ENCODE measurements at regions not wholly inside any gene's neighbourhood (a gene's known extent, or its start where the extent isn't known, plus 50 kb on each side); places are given as distances from the start of the nearest gene placed in this dataset.
A peak's percentile ranks its signal among the peaks of the same experiment; 100 is the strongest.

DNA sequence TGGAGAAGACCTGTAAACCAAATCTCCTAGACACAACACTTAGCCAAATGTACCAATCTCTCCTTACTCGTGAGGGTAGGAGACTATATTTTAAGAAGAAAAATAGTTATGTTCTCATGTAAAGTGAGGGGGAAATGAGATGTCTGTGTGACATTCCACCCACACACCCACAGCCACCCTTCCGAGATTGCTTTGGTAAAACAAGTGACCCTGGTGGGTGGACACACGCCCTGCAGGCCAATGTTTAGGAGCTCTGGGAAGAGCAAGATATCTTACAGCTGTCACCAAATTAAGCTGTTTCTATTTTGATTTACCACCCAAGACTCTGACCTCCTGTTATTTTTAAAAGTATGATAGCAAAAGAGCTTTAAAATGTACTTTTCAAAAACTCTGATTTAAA is 147.2 kb upstream of the PFKP start:
- no peak overlapping the region for H3K27ac Mint-ChIP-seq
- peaks cover 2% of the 10 kb centered on the region for H3K27me3 Mint-ChIP-seq
- no peak for DNase-seq
- no peaks in the 10 kb centered on the region for H3K9me3 Mint-ChIP-seq
- H3K4me3 Mint-ChIP-seq = no peak overlapping the region
- peaks cover 3% of the 10 kb centered on the region for H3K4me1 Mint-ChIP-seq
- H3K36me3 Mint-ChIP-seq (ENCODE audit: low read depth) = no peaks in the 10 kb centered on the region
- POLR2A ChIA-PET = no interaction called here
- CTCF ChIA-PET = no interaction called here

DNA sequence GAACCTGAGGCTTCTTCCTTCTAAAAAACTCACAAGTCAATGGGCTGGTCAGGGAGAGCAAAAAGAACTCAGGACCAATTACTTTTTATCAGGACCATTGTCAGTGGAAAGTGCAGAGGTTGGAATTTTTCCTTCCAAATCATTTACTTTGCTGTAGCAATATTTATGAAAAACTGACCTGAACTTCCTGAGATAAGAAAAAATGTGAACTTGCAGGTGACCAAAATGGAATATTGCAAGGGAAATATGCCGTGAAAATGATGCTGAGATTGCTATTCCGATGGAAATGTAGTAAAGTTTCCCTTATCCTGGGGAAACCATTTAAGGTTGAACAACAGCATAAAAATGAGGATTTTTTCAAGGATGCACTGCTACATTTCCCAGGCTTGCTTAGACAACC is 148.3 kb upstream of the PFKP start:
- Mint-ChIP-seq H3K4me3 (no peak overlapping the region), H3K4me1 (peaks cover 3% of the 10 kb centered on the region), H3K27ac (no peak overlapping the region), H3K27me3 (peaks cover 2% of the 10 kb centered on the region), H3K36me3 (ENCODE audit: low read depth) (no peaks in the 10 kb centered on the region), H3K9me3 (no peaks in the 10 kb centered on the region)
- CTCF ChIA-PET = no interaction called here
- DNase-seq = no peak
- POLR2A ChIA-PET = no interaction called here

DNA sequence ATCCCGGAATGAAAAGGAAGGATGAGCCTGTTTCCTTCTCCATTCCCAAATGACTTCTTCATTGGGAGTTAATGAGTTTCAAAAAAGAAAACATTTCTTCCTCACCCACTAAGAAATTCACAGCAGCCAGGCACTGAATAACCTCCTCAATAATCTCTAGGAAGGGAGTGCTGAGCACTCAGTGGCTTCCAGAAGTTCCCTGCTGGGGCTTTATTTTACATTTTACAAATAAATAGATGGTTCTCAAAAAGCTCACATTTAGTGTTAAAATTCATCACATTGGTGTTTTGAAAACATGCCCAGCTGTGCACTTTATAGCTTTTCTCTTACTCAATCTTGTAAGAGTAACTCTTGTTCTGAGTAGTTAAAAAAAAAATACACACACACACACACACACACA is 148.9 kb upstream of the PFKP start:
- Mint-ChIP-seq H3K36me3 (ENCODE audit: low read depth) (no peaks in the 10 kb centered on the region), H3K9me3 (no peaks in the 10 kb centered on the region), H3K4me1 (peaks cover 3% of the 10 kb centered on the region), H3K4me3 (no peak overlapping the region), H3K27ac (no peak overlapping the region), H3K27me3 (peaks cover 2% of the 10 kb centered on the region)
- POLR2A ChIA-PET = interaction anchor here (0.5 kb wide), 1 partner anchor 97 kb away, joined by 3 read pairs; no protein-coding TSS in a partner anchor
- CTCF ChIA-PET = no interaction called here
- no peak for DNase-seq

DNA sequence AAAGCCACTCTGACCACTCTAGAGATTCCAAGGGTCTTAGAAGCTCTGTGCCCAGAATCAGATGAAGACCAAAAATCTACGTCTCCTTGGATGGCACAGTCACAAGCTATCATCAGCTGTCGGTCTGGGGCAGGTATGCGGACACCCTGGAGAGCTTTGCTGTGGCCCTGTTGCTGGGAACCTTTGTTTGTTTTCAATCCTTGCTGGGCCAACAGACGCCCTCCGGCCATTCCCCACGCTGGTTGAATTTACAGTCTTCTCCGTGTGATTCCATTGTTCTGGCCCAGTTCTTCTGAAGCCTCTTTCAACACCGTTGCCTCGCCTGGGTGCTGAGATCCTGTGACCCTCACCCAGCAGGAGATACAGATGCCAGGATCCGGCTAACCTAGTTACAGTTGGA is 149.4 kb upstream of the PFKP start:
- DNase-seq = no peak
- no peaks in the 10 kb centered on the region for H3K4me1 Mint-ChIP-seq
- H3K27ac Mint-ChIP-seq = no peak overlapping the region
- CTCF ChIA-PET = no interaction called here
- no peak overlapping the region for H3K4me3 Mint-ChIP-seq
- POLR2A ChIA-PET = interaction anchor here (0.5 kb wide), 1 partner anchor 96 kb away, joined by 3 read pairs; no protein-coding TSS in a partner anchor
- no peaks in the 10 kb centered on the region for H3K36me3 Mint-ChIP-seq (ENCODE audit: low read depth)
- no peaks in the 10 kb centered on the region for H3K9me3 Mint-ChIP-seq
- H3K27me3 Mint-ChIP-seq = peaks cover 2% of the 10 kb centered on the region

DNA sequence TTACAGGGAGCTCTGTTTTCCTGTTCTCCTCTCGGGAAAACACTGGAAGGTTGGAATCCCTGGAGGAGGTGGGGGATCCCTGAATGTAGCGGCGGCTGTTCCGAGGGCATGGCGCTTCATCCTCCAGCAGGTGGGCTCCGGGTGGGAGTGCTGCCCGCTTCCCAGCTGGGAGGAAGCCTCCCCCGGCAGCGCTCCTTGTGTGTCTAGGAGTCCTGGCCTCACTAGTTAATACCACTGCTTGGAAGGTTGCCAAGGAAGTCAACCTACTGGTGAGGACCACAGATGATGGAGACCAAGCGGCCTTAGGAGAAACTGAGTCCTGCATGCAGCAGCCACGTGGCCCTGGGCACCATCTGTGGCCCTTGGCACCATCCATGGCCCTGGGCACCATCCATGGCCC is 151.9 kb upstream of the PFKP start:
- CTCF ChIA-PET = no interaction called here

DNA sequence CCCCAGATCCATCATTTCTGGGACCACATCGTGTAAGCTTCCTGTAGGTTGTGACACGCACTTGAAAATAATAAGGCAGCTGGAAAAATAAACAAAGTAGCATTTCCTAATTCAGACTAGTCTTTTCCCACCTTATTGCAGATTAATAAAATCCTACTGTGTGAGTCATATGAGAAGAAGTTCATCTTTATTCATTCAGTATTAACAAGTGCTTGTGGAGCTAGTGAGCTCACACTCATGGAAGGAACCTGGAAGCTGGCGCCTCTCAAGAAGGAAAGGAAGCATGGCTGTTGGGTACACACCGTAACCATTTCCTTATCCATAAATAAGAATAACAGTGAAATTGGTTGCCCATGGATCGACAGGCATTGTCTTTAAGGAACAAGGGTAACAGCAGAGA is 152.6 kb upstream of the PFKP start:
- no peaks in the 10 kb centered on the region for H3K9me3 Mint-ChIP-seq

More for the DNA sequence above, 151.9 kb upstream of the PFKP start:
- peaks cover 3% of the 10 kb centered on the region for H3K4me1 Mint-ChIP-seq
- no peaks in the 10 kb centered on the region for H3K9me3 Mint-ChIP-seq
- no peak overlapping the region for H3K27ac Mint-ChIP-seq
- no peak for DNase-seq
- no peaks in the 10 kb centered on the region for H3K36me3 Mint-ChIP-seq (ENCODE audit: low read depth)
- POLR2A ChIA-PET = no interaction called here
- H3K27me3 Mint-ChIP-seq = peaks cover 2% of the 10 kb centered on the region
- H3K4me3 Mint-ChIP-seq = no peak overlapping the region

DNA sequence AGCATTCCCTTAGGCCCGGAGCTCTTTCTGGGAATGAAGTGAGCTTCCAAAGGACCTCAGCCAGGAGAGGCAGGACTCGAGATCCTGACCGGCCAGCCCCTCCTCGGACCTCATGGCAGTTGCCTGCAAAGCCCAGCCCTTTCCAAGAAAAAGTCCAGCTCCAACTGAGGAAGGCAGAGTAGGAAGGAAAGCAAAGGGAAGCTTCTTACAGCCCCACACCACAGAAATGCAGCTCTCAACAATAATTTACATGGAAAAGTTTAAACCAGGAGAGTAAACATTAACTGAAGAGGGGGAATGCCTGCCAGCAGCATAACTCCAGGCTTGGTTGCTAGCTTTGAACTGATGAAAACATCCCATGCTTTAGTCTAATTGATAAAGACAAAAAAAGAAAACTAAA is 153.9 kb upstream of the PFKP start:
- POLR2A ChIA-PET = no interaction called here
- H3K9me3 Mint-ChIP-seq = no peaks in the 10 kb centered on the region
- CTCF ChIA-PET = interaction anchor here (1.0 kb wide), 1 partner anchor 16 kb away, joined by 3 read pairs; no protein-coding TSS in a partner anchor
- peaks cover 19% of the 10 kb centered on the region for H3K4me1 Mint-ChIP-seq
- no peak for DNase-seq
- peaks cover 2% of the 10 kb centered on the region for H3K27me3 Mint-ChIP-seq
- no peak overlapping the region for H3K27ac Mint-ChIP-seq
- no peak overlapping the region for H3K4me3 Mint-ChIP-seq
- H3K36me3 Mint-ChIP-seq (ENCODE audit: low read depth) = no peaks in the 10 kb centered on the region

More for the DNA sequence above, 152.6 kb upstream of the PFKP start:
- Mint-ChIP-seq H3K36me3 (ENCODE audit: low read depth) (no peaks in the 10 kb centered on the region), H3K4me3 (no peak overlapping the region), H3K27me3 (peaks cover 2% of the 10 kb centered on the region), H3K4me1 (peaks cover 8% of the 10 kb centered on the region), H3K27ac (no peak overlapping the region)
- DNase-seq = no peak
- POLR2A ChIA-PET = no interaction called here
- CTCF ChIA-PET = no interaction called here

DNA sequence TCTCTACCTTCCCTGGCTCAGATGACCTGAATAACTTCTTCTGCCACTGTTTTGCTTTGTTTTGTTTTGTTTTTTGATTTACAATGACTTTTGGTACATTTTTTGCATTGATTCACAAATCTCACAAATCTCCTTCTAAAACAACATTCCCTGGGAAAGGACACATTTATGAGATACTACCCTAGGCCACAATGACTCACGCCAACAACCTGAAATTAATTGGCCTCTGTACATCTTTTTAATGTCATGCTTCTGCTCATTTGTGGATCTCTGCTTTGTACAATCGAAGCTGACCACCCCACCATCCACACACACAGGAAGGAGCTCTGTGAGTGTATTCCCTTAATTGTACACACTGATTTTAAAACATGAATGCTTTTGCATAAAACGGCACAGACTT is 156.7 kb upstream of the PFKP start:
- H3K9me3 Mint-ChIP-seq = no peaks in the 10 kb centered on the region
- H3K4me1 Mint-ChIP-seq = peaks cover 22% of the 10 kb centered on the region
- H3K27me3 Mint-ChIP-seq = peaks cover 2% of the 10 kb centered on the region
- H3K4me3 Mint-ChIP-seq = no peak overlapping the region
- CTCF ChIA-PET = no interaction called here
- no peaks in the 10 kb centered on the region for H3K36me3 Mint-ChIP-seq (ENCODE audit: low read depth)
- POLR2A ChIA-PET = no interaction called here
- no peak for DNase-seq
- H3K27ac Mint-ChIP-seq = no peak overlapping the region

DNA sequence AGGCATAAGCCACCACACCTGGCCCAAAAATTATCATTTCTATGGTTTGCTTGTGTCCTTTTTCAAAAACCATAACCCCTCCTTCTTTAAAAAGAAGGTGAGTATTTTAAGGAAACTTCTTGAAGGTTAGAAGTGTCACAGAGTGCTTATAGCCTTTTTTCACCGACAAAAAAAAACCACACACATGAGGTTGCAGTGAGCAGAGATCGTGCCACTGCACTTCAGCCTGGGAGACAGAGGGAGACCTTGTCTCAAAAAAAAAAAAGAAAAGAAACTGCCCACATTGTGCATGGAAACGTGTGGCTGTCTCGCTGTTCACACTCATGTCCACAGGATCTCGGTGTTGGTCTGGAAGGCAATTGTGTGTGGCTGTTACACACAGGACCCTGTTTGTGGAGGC is 157.4 kb upstream of the PFKP start:
- no peak overlapping the region for H3K4me3 Mint-ChIP-seq
- ChIA-PET POLR2A (no interaction called here), CTCF (no interaction called here)
- no peak for DNase-seq
- peaks cover 22% of the 10 kb centered on the region for H3K4me1 Mint-ChIP-seq
- H3K36me3 Mint-ChIP-seq (ENCODE audit: low read depth) = no peaks in the 10 kb centered on the region
- H3K9me3 Mint-ChIP-seq = no peaks in the 10 kb centered on the region
- H3K27ac Mint-ChIP-seq = no peak overlapping the region
- H3K27me3 Mint-ChIP-seq = peaks cover 2% of the 10 kb centered on the region

DNA sequence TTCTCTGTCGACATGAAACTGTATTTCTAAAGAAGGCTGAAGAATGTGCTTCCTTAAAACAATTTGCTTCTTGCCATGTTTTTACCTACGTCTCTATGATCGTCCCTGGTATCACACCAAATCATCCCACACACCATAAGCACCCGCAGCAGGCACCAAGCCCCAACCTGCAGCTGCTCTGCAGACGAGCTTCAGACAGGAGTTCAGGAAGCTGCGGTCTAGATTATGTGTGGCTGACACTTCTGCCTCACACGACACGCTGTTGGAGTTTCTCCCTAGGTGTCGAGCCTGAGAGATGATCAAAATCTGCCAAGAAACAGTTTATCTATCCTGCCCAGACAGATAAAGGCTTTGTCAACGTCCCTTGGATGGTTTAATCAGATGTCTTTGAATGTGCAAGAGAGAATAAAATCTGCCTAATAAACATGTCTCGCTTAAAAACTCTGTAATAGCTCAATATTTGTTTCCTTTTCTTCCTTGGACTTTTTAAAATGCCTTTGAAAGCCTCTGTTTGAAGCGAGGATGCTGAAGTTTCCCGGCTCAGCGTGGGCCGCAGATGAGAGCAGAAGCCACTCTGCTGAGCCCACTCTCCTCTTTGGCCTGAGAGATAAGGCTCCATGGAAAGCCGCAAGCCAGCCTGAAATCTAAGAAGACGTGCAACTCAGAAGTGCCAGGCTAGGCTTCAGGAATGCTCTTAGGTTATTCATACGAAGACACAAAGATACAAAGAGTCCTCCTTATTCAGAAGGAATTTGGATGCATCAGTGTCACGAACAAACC is 158.3 kb upstream of the PFKP start:
- Mint-ChIP-seq H3K36me3 (ENCODE audit: low read depth) (no peaks in the 10 kb centered on the region), H3K27me3 (peaks cover 2% of the 10 kb centered on the region), H3K4me3 (no peak overlapping the region), H3K4me1 (peaks cover 22% of the 10 kb centered on the region), H3K9me3 (no peaks in the 10 kb centered on the region), H3K27ac (no peak overlapping the region)
- peak; percentile 32 for DNase-seq
- ChIA-PET POLR2A (no interaction called here), CTCF (no interaction called here)

DNA sequence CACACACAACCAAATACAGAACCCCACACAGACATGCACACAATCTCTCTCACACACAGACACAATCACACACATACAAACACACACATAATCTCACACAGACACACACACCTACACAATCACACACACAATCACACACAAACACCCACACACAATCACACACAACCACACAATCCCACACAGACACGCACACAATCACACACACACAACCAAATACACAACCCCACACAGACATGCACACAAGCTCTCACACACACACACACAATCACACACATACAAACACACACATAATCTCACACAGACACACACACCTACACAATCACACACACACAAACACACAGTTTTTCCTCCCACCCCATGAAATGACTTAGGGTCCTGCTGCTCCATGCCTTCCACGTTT is 160.4 kb upstream of the PFKP start:
- H3K27me3 Mint-ChIP-seq = peaks cover 3% of the 10 kb centered on the region
- no peak for DNase-seq
- no peaks in the 10 kb centered on the region for H3K36me3 Mint-ChIP-seq (ENCODE audit: low read depth)
- ChIA-PET CTCF (no interaction called here), POLR2A (no interaction called here)
- no peaks in the 10 kb centered on the region for H3K9me3 Mint-ChIP-seq
- peaks cover 22% of the 10 kb centered on the region for H3K4me1 Mint-ChIP-seq
- H3K27ac Mint-ChIP-seq = no peak overlapping the region
- no peak overlapping the region for H3K4me3 Mint-ChIP-seq

DNA sequence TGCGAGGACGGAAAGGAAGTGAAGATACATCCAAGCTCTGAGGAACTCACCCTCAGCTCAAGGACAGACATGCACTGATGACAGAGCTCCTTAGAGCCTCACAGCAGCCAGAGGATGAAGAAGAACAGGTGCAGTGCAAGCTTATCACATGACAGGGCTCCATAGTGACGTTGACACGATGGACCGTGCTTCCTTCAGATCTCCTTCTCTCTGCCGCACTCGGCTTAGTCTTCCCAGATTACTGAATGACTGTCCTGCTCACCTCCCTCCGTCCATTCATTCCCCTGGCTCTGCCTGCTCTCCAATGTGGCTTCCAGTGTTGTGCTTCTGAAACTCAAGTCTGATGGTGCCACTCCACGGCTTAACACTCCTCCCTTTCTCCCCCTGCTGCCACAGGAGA is 161.5 kb upstream of the PFKP start:
- CTCF ChIA-PET = interaction anchor here (0.6 kb wide), 1 partner anchor 12 kb away, joined by 3 read pairs; no protein-coding TSS in a partner anchor

DNA sequence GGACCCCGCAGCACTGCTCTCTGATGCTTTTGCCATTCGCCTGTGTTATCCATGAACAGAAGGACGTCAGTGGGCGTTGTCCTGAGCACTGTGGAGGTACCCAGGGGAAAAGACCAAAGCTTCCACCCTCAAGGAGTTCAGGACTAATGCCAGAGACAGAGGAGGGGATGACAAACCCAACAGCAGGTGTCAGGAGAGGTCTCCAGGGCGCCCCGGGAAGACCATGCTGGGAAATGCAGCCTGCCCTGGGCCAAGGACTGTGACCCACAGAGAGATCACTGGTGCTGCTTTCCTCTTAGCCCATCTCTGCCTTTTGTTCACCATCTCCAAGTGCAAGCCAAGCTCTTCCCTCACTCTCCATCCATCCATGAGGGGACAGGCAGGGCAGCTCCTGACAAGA is 166.8 kb upstream of the PFKP start:
- POLR2A ChIA-PET = interaction anchor here (0.5 kb wide), 1 partner anchor 53 kb away, joined by 5 read pairs; no protein-coding TSS in a partner anchor
- no peaks in the 10 kb centered on the region for H3K36me3 Mint-ChIP-seq (ENCODE audit: low read depth)

More for the DNA sequence above, 161.5 kb upstream of the PFKP start:
- no peak overlapping the region for H3K4me3 Mint-ChIP-seq
- peaks cover 3% of the 10 kb centered on the region for H3K27me3 Mint-ChIP-seq
- no peak for DNase-seq
- POLR2A ChIA-PET = no interaction called here
- no peaks in the 10 kb centered on the region for H3K9me3 Mint-ChIP-seq
- no peak overlapping the region for H3K27ac Mint-ChIP-seq
- no peaks in the 10 kb centered on the region for H3K36me3 Mint-ChIP-seq (ENCODE audit: low read depth)
- H3K4me1 Mint-ChIP-seq = peaks cover 22% of the 10 kb centered on the region

More for the DNA sequence above, 166.8 kb upstream of the PFKP start:
- Mint-ChIP-seq H3K4me3 (no peak overlapping the region), H3K4me1 (peaks cover 9% of the 10 kb centered on the region), H3K27ac (no peak overlapping the region), H3K27me3 (peaks cover 2% of the 10 kb centered on the region), H3K9me3 (no peaks in the 10 kb centered on the region)
- DNase-seq = no peak
- CTCF ChIA-PET = no interaction called here

Measured in activated CD4-positive, alpha-beta T cell treated with anti-CD3 and anti-CD28 coated beads, Interleukin-2, amount 10 ng/mL, durations not matched to agents 7 days and 5 days (primary cell).